ENCODE measurements at regions not wholly inside any gene's neighbourhood (a gene's known extent, or its start where the extent isn't known, plus 50 kb on each side); places are given as distances from the start of the nearest gene placed in this dataset.

DNA sequence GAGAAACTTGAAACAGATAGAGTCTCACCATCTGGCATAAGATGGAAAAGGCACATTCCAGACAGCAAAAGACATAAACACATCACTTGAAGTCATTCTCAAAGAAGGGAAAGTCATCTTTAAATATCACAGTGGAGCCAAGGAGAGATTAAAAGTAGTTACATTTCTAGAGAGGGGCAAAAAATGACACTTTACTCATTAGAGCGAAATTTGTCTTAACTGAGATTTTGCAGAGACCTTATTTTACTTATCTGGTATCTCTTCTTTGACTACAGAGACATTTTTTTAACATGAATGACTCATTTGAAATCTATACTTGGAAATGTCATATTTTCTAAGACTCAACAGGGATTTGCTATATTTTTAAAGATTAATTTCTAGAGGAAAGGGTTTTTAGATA lies 339.0 kb upstream of the KIF2B start:
- in situ Hi-C loops (cut with MboI; ENCODE audit: low sequenced_read_pairs) (no loop called here), intact Hi-C loops (cut with micrococcal nuclease) (no loop called here), dilution Hi-C loops (cut with HindIII; ENCODE audit: low sequenced_read_pairs, unreplicated experiment) (no loop called here)
- Histone ChIP-seq H3K36me3 (ENCODE audit: control insufficient read depth, insufficient read depth, low read length) (no peaks in the 10 kb centered on the region), H2AK5ac (ENCODE audit: low read depth, low read length) (no peak overlapping the region), H3K4me2 (ENCODE audit: low read depth, low read length) (no peak overlapping the region), H3K23ac (ENCODE audit: low read depth, low read length) (no peak overlapping the region), H2BK120ac (ENCODE audit: low read depth, low read length) (no peak overlapping the region), H2AK9ac (replicated peaks; ENCODE audit: low read depth, low read length, poor library complexity) (no peak overlapping the region), H2AFZ (replicated peaks; ENCODE audit: low read length, poor library complexity) (no peak overlapping the region), H3K79me1 (ENCODE audit: low read depth in 1 of 2, low read length in 2 of 2) (no peaks in the 10 kb centered on the region), H3K4ac (ENCODE audit: low read depth, low read length) (no peak overlapping the region), H3K18ac (ENCODE audit: low read depth, low read length) (no peak overlapping the region), H2BK15ac (ENCODE audit: low read depth, low read length) (no peak overlapping the region), H3K4me1 (ENCODE audit: control insufficient read depth, insufficient read depth, low read length) (no peaks in the 10 kb centered on the region), H3K9me1 (ENCODE audit: insufficient read depth, low read length) (no peaks in the 10 kb centered on the region), H4K20me1 (ENCODE audit: insufficient read depth, low read length) (no peaks in the 10 kb centered on the region), H4K8ac (ENCODE audit: low read depth in 2 of 2, low read length in 2 of 2) (no peak overlapping the region), H3K9ac (ENCODE audit: low read depth, low read length) (no peak overlapping the region), H3K27ac (ENCODE audit: insufficient read depth, low read length) (no peak overlapping the region), H3K14ac (replicated peaks; ENCODE audit: low read depth, low read length) (no peak overlapping the region), H3K56ac (ENCODE audit: extremely low read depth, insufficient read depth, low read length) (no peak overlapping the region), H3K27me3 (ENCODE audit: control insufficient read depth, insufficient read depth, low read length) (no peaks in the 10 kb centered on the region), H2BK20ac (ENCODE audit: low read depth, low read length) (no peak overlapping the region), H2BK5ac (ENCODE audit: low read depth, low read length, poor library complexity, severe bottlenecking) (no peak overlapping the region), H3K9me3 (ENCODE audit: control insufficient read depth, insufficient read depth, low read length) (peaks cover 2% of the 10 kb centered on the region; the same call in 1 of the 2 replicates), H3K4me3 (ENCODE audit: insufficient read depth, low read depth, low read length) (no peak overlapping the region), H4K5ac (ENCODE audit: low read depth, low read length) (no peak overlapping the region), H4K91ac (ENCODE audit: insufficient read depth, low read depth, low read length) (no peak overlapping the region)
- CTCF ChIA-PET: no interaction called here
- ATAC-seq (ENCODE audit: low read depth): no peak
- WGBS, 2 experiments (ENCODE audit: extremely low coverage in 2 of 2, insufficient read length in 1 of 2): no CpG with 5 or more reads among the region's 1 CpG
- DNase-seq: no peak
- BruUV-seq (replicated peaks): no TSS peak
- POLR2A ChIA-PET (ENCODE audit: unreplicated experiment): no interaction called here
- TF ChIP-seq MAZ (IDR thresholded peaks at IDR 0.05; ENCODE audit: borderline replicate concordance, low read depth, low read length) (no peak), FOS (IDR thresholded peaks at IDR 0.05; ENCODE audit: low read depth, low read length) (no peak), RCOR1 (IDR thresholded peaks at IDR 0.05; ENCODE audit: insufficient replicate concordance, low read length) (no peak), MXI1 (IDR thresholded peaks at IDR 0.05; ENCODE audit: borderline replicate concordance, low read depth, low read length) (no peak), MAFK (IDR thresholded peaks at IDR 0.05; ENCODE audit: low read depth, low read length) (no peak), POLR2A (IDR thresholded peaks at IDR 0.05; ENCODE audit: low read depth, low read length) (no peak), CEBPB (IDR thresholded peaks at IDR 0.05; ENCODE audit: low read depth, low read length) (no peak), BHLHE40 (IDR thresholded peaks at IDR 0.05; ENCODE audit: low read depth, low read length) (no peak)

Data from IMR-90 (cell line).